Mammary epithelial cell (primary cell): ENCODE measurements at regions not wholly inside any gene's neighbourhood (a gene's known extent, or its start where the extent isn't known, plus 50 kb on each side); places are given as distances from the start of the nearest gene placed in this dataset.

Experiments used
- EZH2 ChIP-seq: IDR thresholded peaks from 2 replicates; pipeline ENCODE4 v1.6.1; 2012; ENCODE audit warnings: low read length, inconsistent platforms, borderline replicate concordance
- TF ChIP-seq, protein P1 (sequence below), 2 donors: IDR thresholded peaks in 1 of 2; conservative IDR thresholded peaks in 1 of 2; 2 replicates each; pipeline ENCODE4 v1.5.1; 2011 to 2012; ENCODE audit warnings: inconsistent platforms in 2 of 2, low read length in 2 of 2, mild to moderate bottlenecking in 2 of 2, control low read depth in 1 of 2, low read depth in 1 of 2; ENCODE audit not compliant: insufficient read depth in 1 of 2; ENCODE audit errors: extremely low read depth in 1 of 2

DNA sequence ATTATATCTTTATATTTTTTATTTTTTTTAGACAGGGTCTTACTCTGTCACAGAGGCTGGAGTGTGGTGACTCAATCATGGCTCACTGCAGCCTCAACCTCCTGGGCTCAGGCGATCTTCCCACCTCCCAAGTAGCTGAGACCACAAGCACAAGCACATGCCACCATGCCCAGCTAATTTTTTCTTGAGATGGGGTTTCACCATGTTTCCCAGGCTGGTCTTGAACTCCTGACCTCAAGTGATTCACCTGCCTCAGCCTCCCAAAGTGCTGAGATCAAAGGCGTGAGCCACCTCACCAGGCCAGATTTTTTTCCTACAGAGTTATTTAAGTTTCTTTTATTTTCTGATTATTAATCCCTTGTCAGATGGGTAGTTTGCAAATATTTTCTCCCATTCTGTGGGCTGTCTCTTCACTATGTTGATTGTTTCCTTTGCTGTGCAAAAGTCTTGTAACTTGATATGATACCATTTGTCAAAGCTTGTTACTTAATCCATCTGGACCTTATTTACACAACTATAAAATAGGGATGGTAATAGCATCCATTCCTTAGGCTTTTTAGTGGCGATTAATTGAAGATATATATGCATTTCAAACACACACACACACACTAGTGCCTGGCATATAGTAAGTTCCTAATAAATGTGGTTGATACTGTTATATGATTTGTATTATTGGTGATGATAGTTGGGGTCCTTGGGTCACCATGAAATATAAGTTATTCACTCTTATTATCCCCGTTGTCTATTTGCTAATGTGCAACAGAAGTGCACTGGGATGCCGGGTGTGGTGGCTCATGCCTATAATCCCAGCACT, 187.1 kb downstream of the BCAS1 start:
- TF ChIP-seq, protein P1, sequence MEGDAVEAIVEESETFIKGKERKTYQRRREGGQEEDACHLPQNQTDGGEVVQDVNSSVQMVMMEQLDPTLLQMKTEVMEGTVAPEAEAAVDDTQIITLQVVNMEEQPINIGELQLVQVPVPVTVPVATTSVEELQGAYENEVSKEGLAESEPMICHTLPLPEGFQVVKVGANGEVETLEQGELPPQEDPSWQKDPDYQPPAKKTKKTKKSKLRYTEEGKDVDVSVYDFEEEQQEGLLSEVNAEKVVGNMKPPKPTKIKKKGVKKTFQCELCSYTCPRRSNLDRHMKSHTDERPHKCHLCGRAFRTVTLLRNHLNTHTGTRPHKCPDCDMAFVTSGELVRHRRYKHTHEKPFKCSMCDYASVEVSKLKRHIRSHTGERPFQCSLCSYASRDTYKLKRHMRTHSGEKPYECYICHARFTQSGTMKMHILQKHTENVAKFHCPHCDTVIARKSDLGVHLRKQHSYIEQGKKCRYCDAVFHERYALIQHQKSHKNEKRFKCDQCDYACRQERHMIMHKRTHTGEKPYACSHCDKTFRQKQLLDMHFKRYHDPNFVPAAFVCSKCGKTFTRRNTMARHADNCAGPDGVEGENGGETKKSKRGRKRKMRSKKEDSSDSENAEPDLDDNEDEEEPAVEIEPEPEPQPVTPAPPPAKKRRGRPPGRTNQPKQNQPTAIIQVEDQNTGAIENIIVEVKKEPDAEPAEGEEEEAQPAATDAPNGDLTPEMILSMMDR (conservative IDR thresholded peaks at IDR 0.05 in 1 of 2, IDR thresholded peaks at IDR 0.05 in 1 of 2; ENCODE audit: extremely low read depth in 1 of 2, insufficient read depth in 1 of 2, low read depth in 1 of 2, low read length in 2 of 2), result no peak
- no peak for TF ChIP-seq EZH2
